OCI-LY7 (cell line): ENCODE measurements at regions not wholly inside any gene's neighbourhood (a gene's known extent, or its start where the extent isn't known, plus 50 kb on each side); places are given as distances from the start of the nearest gene placed in this dataset.
A peak's percentile ranks its signal among the peaks of the same experiment; 100 is the strongest.

Experiments
- BruUV-seq: library from RNA; stranded (reverse); fragments of 400-500 nt; replicated peaks from 2 replicates; lab custom pipeline; 2021; lab: Mats Ljungman, UMichigan
- CTCF ChIA-PET: fragments of 300-600 bp; sonication (Branson Sonifier 250); formaldehyde crosslinking; loops from one replicate; lab custom pipeline; 2022; ENCODE audit warnings: antibody characterized with exemption; ENCODE audit not compliant: unreplicated experiment; lab: Charles Lee
- POLR2A ChIA-PET: fragments of 300-600 bp; sonication (Branson Sonifier 250); formaldehyde crosslinking; loops from one replicate; lab custom pipeline; 2022; ENCODE audit warnings: antibody characterized with exemption; lab: Charles Lee
- DNase-seq: peaks from one replicate; pipeline ENCODE4 v3.0.0-alpha.2; 2015; ENCODE audit warnings: low spot score
- H2AFZ ChIP-seq: fragments of 200-600 bp; sonication (generic), shearing (Covaris generic); 2 replicates; pipeline ENCODE4 v1.6.1; 2014; ENCODE audit warnings: mild to moderate bottlenecking, antibody characterized with exemption, low read length, moderate library complexity
- H3K27ac ChIP-seq: fragments of 200-600 bp; sonication (generic); 2 replicates; pipeline ENCODE4 v1.5.1; 2014; ENCODE audit warnings: mixed run types, low read depth, mild to moderate bottlenecking, moderate library complexity, low read length, inconsistent platforms; ENCODE audit not compliant: poor library complexity, severe bottlenecking
- H3K36me3 ChIP-seq: fragments of 200-600 bp; sonication (generic); 2 replicates; pipeline ENCODE4 v1.6.1; 2014; ENCODE audit warnings: mild to moderate bottlenecking, antibody characterized with exemption, low read length, moderate library complexity, mixed read lengths; ENCODE audit not compliant: insufficient read depth
- H3K4me1 ChIP-seq: fragments of 200-600 bp; sonication (generic); 2 replicates; pipeline ENCODE4 v1.5.1; 2014; ENCODE audit warnings: mild to moderate bottlenecking, low read length; ENCODE audit not compliant: insufficient read depth, poor library complexity, severe bottlenecking
- H3K4me2 ChIP-seq: fragments of 200-600 bp; sonication (generic); 2 replicates; pipeline ENCODE4 v1.6.1; 2014; ENCODE audit warnings: mild to moderate bottlenecking, low read length
- H3K4me3 ChIP-seq: fragments of 200-600 bp; sonication (generic); 2 replicates; pipeline ENCODE4 v1.5.1; 2014; ENCODE audit warnings: mild to moderate bottlenecking, low read depth, low read length; ENCODE audit not compliant: poor library complexity, severe bottlenecking
- H3K79me2 ChIP-seq: fragments of 200-600 bp; sonication (generic); 2 replicates; pipeline ENCODE4 v1.6.1; 2016; ENCODE audit warnings: low read depth, mild to moderate bottlenecking, low read length, moderate library complexity, mixed read lengths; ENCODE audit not compliant: insufficient read depth
- H3K9me2 ChIP-seq: fragments of 200-600 bp; sonication (generic); 2 replicates; pipeline ENCODE4 v1.6.1; 2016; ENCODE audit warnings: mild to moderate bottlenecking, low read length, mixed read lengths; ENCODE audit not compliant: insufficient read depth
- H3K9me3 ChIP-seq: fragments of 200-600 bp; sonication (generic); 2 replicates; pipeline ENCODE4 v1.6.1; 2014; ENCODE audit warnings: mild to moderate bottlenecking, mixed run types, low read length, mixed read lengths
- H4K20me1 ChIP-seq: fragments of 200-600 bp; sonication (generic); 2 replicates; pipeline ENCODE4 v1.6.1; 2014; ENCODE audit warnings: mild to moderate bottlenecking, antibody characterized with exemption, low read length, moderate library complexity, mixed read lengths; ENCODE audit not compliant: insufficient read depth
- CTCF ChIP-seq: fragments of 200-600 bp; sonication (generic); conservative IDR thresholded peaks from 2 replicates; pipeline ENCODE4 v1.5.1; 2014; ENCODE audit warnings: mild to moderate bottlenecking, antibody characterized with exemption, low read length, moderate library complexity, mixed read lengths
- EZH2phosphoT487 ChIP-seq: fragments of 200-600 bp; sonication (generic); IDR thresholded peaks from 2 replicates; pipeline ENCODE4 v1.6.1; 2018; ENCODE audit warnings: low read depth, borderline replicate concordance, mild to moderate bottlenecking, mixed run types, antibody characterized with exemption, low read length, moderate library complexity, mixed read lengths
- intact Hi-C: fragments of 100-400 bp; cut with micrococcal nuclease; formaldehyde crosslinking; loops from one replicate; pipeline ENCODE4 v1.10.0; 2022; ENCODE audit not compliant: unreplicated experiment

- BruUV-seq, result no TSS peak
- Histone ChIP-seq H2AFZ (no peak overlapping the region), H3K79me2 (no peaks in the 10 kb centered on the region), H4K20me1 (no peaks in the 10 kb centered on the region), H3K4me3 (no peak overlapping the region), H3K9me3 (no peaks in the 10 kb centered on the region), H3K36me3 (no peaks in the 10 kb centered on the region), H3K27ac (no peak overlapping the region), H3K4me2 (no peak overlapping the region), H3K4me1 (peaks cover 8% of the 10 kb centered on the region), H3K9me2 (no peaks in the 10 kb centered on the region)
- TF ChIP-seq EZH2phosphoT487 (no peak), CTCF (no peak)
- intact Hi-C loops, result no loop called here
- CTCF ChIA-PET, result no interaction called here
- POLR2A ChIA-PET, result no interaction called here
- DNase-seq, result no peak
These were observed 357.5 kb downstream of the GALC start for GRCh38 chr14:87635442-87635841.

DNA sequence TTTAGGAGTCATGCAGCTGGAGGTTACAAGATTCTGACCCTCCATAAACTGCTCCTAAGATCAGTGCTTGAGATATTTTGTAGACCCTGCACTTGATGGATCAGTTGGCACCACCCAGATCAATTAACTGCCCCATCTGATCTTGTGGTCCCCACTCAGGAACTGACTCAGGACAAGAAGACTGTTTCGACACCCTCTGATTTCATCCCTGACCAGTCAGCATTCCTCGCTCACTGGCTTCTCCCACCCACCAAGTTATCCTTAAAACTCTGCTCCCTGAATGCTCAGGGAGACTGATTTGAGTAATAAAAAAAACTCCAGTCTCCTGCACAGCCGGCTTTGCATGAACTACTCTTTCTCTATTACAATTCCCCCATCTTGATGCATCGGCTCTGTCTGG is 360.2 kb downstream of the GALC start:
- Histone ChIP-seq H3K36me3 (no peaks in the 10 kb centered on the region), H3K4me2 (no peak overlapping the region), H3K9me2 (no peaks in the 10 kb centered on the region), H3K27ac (no peak overlapping the region), H3K4me1 (peaks cover 12% of the 10 kb centered on the region), H4K20me1 (no peaks in the 10 kb centered on the region), H3K9me3 (no peaks in the 10 kb centered on the region), H2AFZ (no peak overlapping the region), H3K79me2 (no peaks in the 10 kb centered on the region), H3K4me3 (no peak overlapping the region)
- TF ChIP-seq CTCF (no peak), EZH2phosphoT487 (no peak)
- DNase-seq, result no peak
- no TSS peak for BruUV-seq
- intact Hi-C loops, result no loop called here
- ChIA-PET CTCF (no interaction called here), POLR2A (interaction anchor here (0.7 kb wide), 1 partner anchor 871 kb away, joined by 3 read pairs; no protein-coding TSS in a partner anchor)

- no peaks in the 10 kb centered on the region for H4K20me1 ChIP-seq
- POLR2A ChIA-PET, result interaction anchor here (1.0 to 1.2 kb wide), 3 partner anchors 9 to 15 kb away, joined by 3 to 4 read pairs (median 3); no protein-coding TSS in a partner anchor
- H3K4me3 ChIP-seq, result no peak overlapping the region
- H3K4me2 ChIP-seq, result peak overlapping the region; percentile 21
- BruUV-seq, result no TSS peak
- H3K9me3 ChIP-seq, result no peaks in the 10 kb centered on the region
- no peaks in the 10 kb centered on the region for H3K79me2 ChIP-seq
- no peak for TF ChIP-seq EZH2phosphoT487
- no peak for TF ChIP-seq CTCF
- no peaks in the 10 kb centered on the region for H3K9me2 ChIP-seq
- DNase-seq, result peak; percentile 11
- intact Hi-C loops, result no loop called here
- H3K36me3 ChIP-seq, result no peaks in the 10 kb centered on the region
- CTCF ChIA-PET, result no interaction called here
- peak overlapping the region; percentile 48; the same call in 1 of the 2 replicates for H2AFZ ChIP-seq
- peaks cover 12% of the 10 kb centered on the region for H3K4me1 ChIP-seq
- no peak overlapping the region for H3K27ac ChIP-seq
These were observed 362.1 kb downstream of the GALC start for GRCh38 chr14:87630846-87631245.
